AG08395 (cell line): ENCODE measurements at regions not wholly inside any gene's neighbourhood (a gene's known extent, or its start where the extent isn't known, plus 50 kb on each side); places are given as distances from the start of the nearest gene placed in this dataset.

ENCODE experiments used
- DNase-seq: peaks from one replicate; pipeline ENCODE4 v3.0.0; 2012; ENCODE audit warnings: mixed read lengths, low spot score

DNA sequence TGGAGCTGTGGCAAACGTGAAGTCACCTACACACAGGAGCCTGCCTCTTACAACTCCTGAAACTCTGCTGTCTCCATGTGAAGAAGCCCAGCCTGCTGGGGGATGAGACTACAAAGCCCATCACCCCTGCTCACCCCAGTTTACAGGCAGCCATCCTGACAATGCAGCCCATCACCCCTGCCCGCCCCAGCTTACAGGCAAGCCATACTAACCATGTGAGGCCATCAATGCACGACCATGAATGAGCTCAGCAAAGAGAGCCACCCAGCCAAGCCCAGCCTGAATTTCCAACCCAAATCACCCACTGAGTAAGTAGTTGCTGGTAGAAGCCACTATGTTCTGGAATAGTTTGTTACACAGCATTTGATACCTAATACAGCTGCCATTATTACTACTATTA, 185.4 kb upstream of the NSMCE3 start:
- no peak for DNase-seq

GRCh38 chr15:29454506-29454905, 184.9 kb upstream of the NSMCE3 start:
- no peak for DNase-seq

GRCh38 chr15:29452881-29453731, 183.5 kb upstream of the NSMCE3 start:
- no peak for DNase-seq

DNA sequence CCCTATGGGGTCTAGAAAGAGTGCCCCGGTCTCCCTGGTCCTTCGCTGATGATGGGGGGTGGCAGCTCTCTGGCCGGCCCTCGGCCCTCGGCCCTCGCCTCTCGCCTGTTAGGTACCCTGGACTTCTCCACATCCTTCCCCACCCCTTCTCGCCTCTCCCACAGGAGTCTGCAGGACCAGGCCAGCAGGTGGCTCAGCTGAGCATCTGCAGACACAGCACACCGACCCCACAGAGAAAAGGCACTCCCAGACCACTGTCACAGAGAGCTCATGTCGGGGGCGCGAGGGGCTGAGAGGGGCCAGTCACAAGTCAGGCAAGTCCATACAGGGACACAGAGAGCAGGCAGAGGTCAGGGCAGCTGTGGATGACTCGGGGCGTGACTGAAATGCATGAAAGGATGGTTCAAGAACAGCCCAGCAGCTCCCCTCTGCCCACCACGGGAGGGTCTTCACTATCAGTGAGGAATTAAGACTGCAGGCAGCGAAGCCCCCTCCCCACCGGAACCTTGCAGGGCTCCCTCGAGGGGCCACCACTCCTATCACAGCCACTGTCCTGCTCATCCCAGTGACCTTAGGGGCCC, 181.7 kb upstream of the NSMCE3 start:
- DNase-seq = no peak

- DNase-seq = no peak
Measured at GRCh38 chr15:29449136-29449535, 179.5 kb upstream of the NSMCE3 start.

- no peak for DNase-seq
Measured at GRCh38 chr15:29448320-29448719, 178.7 kb upstream of the NSMCE3 start.

DNA sequence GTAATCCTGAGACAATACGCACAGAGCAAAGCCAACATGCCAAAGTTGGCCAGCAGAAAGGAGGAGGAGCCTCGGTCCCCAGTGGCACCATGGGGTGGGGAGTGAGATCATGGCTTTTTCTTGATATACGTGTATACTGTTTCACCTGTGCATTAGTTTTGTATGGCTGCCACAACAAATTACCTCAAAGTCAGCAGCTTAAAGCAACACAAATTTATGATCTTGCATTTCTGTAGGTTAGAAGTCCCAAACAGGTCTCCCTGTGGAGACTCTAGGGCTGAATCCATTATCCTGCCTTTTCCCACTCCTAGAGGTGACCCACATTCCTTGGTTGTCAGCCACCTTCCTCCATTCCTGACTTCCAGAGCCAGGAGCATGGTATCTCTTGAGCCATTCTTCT, 176.9 kb upstream of the NSMCE3 start:
- DNase-seq = no peak

DNA sequence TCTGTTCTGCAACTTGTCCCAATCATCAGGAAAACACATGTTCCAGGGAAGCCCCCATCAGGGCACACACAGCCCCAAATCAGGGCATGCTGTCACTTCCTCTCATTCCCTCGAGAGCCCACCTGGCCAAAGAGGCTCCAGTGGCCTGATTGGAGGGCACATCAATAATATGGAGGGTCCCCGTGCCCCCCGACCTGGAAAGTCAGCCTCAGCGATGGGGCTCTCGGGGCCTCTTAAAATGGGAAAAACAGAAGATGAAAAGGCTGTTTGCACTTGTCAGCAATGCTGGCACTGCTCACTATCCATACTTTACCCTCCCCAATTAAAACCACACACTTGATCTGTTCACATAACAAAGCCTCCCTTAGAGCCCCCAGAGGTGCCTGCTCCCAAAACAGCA, 172.9 kb upstream of the NSMCE3 start:
- DNase-seq = no peak

DNA sequence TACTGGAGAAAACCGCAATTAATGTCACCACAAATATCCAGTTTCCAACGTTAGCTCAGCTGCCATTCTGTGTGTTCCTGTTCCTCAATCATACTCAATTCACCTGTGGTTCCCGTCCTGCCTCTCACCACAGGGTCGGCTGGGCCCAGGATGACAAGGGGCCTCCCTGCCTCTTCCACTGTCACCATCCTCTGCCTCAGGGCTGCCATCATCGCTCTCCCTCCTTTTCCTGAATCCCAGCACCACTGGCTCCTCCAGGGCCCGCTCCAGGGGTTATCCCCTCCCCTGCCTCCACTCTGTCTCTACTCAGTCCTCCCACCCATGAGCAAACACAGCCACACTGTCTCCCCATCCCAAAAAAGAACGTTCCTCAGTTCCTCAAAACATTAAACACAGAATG, 170.9 kb upstream of the NSMCE3 start:
- no peak for DNase-seq

- no peak for DNase-seq
Measured at GRCh38 chr15:29438703-29439055, 169.1 kb upstream of the NSMCE3 start.

- no peak for DNase-seq
Measured at GRCh38 chr15:29437888-29438702, 168.5 kb upstream of the NSMCE3 start.

- DNase-seq = no peak
Measured at GRCh38 chr15:29435811-29436210, 166.2 kb upstream of the NSMCE3 start.

GRCh38 chr15:29434280-29434679, 164.7 kb upstream of the NSMCE3 start:
- DNase-seq = no peak

- no peak for DNase-seq
Measured at GRCh38 chr15:29433507-29434248, 164.1 kb upstream of the NSMCE3 start.

DNA sequence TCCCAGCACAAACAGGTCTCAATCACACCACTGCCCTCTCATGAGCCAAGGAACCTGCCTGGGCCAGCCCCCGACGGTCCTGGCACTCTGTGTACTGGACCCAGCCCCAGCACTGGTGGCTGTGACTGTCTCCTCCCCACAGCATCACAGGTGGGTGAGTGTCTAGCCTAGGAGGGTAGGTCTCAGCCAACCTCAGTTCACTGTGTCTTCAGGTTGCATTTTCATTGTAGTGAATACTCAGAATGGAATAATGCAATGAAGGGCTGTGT, 163.4 kb upstream of the NSMCE3 start:
- DNase-seq = no peak

DNA sequence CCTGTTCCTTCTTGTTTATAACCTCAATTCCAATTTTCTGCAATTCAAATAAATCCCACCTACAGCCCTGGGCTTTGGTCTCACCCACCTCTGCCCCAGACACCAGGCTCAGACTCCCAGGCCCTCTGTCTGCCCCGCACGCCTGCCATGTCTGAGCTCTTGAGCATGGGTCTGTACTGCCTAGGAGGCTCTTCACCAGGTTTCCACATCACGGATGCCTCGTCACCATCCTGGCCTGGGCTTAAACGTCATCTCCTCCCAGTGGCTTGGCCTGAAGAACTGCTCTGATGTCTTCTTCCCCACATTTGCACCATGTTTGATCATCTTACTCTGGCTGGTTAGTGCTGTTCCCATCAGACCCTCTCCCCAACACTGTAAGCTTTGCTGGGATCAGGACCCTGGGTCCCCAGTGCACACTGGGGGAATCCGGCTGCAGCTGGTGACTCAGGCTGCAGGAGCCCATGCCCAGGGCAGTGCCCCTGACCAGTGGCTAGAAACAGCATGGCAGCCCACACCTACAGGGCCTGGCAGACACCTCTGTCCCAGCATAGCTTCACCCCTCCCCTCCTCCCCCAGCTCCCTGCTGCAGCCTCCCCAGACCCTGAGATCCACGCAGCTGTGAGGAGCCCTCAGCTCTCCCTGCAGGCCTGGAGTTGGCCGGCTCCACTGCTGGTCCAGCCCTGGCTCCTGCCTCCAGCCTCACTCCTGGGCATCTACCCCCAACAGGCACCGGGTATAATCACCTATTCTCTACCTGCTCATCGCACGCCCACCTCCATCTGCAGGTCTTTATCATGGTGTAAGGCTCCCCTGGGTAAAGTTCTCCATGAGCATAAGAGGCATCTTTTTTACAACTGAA, 162.8 kb upstream of the NSMCE3 start:
- DNase-seq = no peak

DNA sequence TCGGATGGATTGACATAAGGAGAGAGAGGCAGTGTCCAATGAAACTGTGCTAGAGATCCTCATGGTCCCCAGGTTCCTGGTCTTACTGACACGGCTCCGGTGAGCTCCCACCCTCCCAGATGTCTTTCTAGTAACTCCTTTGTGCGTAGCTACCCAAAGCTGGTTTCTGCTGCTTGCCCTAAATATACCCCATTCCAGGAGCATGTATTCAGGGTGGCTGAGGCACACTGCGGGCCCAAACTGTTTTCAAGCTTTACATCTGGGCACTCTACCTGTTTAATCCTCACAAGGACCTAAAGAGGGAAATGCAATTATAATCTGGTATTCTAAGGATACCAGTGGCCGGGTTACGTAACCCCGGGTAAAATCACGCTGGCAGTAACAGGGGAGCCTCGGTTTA, 161.2 kb upstream of the NSMCE3 start:
- no peak for DNase-seq

GRCh38 chr15:29430124-29430523, 160.5 kb upstream of the NSMCE3 start:
- DNase-seq = no peak

DNA sequence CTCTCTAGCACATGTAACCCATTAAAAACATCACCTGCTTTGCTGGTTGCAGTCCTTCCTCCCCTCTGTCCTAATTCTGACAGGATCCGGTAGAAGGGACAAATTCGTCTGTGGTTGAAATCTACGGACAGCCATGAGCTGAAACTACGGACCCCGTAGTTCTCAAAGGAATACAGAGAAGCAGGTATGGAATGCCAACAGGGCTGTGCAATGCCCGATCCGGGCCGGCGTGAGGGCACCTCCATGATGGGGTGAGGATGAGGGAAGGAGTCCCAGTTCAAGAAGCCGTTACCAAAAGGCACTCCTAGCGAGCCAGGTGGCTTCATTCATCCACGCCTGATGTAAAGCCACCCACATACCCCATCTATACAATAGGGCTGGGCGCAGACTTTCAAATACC, 160.0 kb upstream of the NSMCE3 start:
- no peak for DNase-seq

GRCh38 chr15:29428925-29429573, 159.4 kb upstream of the NSMCE3 start:
- no peak for DNase-seq

DNA sequence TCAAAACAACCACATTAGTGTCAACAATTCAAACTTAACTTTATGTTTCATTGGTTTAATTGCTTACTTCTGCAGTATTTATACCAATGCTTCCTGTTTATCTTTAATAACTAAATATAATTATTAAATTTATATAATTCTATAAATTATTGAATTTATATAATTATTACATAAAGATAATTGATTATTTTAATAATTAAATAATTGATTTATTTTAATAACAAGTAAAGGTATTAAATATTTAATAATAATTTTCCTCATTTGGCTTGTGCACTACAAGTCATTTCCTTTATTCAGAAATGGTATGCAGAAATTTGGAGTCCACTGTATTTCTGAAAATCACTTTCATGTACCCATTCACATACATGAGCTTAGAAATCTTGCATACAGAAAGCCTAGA, 156.2 kb upstream of the NSMCE3 start:
- DNase-seq = no peak
